ENCODE measurements at regions not wholly inside any gene's neighbourhood (a gene's known extent, or its start where the extent isn't known, plus 50 kb on each side); places are given as distances from the start of the nearest gene placed in this dataset.

DNA sequence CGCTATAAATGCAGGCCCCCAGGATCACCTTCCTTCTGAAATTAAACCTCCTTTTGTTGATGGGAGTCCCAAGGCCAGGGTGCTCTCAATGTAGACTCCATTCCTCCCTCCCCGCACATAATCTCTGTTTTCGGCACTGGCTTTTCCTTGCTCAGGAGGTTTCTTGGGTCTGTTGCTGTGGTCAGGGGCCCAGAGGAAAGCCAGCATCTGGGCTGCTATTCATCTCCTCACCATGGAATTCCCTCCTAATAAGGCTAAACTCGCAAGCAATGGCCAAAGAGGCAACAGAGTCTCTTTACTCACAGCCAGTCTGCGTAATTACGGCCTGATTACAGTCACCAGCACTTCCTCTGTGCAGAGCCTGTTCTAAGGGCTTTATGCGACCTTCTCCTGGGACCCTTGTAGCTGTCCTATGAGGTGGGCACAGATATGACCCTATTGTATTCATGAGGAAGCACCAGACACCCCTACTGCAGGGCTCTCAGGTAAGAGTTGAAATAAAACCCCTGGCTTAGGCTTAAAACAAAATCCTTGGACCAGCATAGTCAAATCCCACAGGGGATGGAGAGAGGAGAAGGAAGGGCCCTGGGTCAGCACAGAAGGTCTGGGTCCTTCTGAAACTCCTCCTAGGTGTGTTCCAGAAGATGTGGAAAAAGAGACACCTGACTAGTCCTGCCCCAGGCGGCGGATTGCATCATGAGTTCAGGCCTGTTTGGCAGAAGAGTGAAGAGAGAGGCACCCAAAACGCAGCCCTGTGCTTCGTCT lies 105.0 kb upstream of the SH3BP4 start:
- ATAC-seq (no peak), DNase-seq (ENCODE audit: low spot score in 2 of 2) (no peak)
- Mint-ChIP-seq H3K36me3 (no peaks in the 10 kb centered on the region), H3K9me3 (no peaks in the 10 kb centered on the region), H3K27ac (no peak overlapping the region)

DNA sequence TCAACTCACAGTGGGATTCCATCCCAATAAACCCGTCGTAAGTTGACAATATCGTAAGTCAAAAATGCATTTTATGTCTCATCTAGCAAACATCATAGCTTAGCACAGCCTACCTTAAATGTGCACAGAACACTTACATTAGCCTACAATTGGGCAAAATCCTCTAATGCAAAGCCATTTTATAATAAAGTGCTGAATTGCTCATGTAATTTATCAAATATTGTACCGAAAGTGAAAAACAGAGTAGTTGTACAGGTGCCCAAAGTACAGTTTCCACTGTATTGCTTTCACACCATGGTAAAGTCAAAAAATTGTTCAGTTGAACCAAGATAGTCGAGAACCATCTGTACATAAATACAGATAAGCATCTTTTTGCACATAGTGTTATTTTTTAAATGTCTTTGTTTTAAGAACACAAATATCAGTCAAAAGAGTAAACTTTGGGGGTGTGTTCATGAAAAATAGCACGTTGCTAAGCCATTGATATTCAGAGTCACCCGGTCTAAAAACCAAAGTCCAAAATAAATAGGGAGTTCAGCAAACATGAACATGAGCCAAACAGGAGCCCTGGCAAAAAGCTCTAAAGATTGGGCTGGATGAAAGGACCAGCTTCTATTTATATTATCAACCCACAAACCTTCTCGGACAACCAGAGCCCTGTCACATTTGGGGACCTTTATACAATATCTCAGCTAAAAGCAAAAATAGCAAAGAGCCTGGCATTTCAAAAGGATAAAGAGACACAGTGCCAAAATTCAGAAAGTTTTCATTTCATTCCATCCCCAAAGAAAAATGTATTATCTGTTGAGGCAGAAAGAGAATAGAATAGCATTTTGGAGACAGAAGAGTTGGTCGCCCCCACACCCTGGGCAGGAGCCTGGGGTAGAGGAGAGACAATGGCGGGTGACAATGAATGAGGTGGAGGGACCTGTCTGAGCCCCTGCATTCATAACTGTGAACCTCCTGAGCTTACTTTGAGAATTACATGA lies 105.9 kb upstream of the SH3BP4 start:
- DNase-seq (ENCODE audit: low spot score in 2 of 2), result no peak

DNA sequence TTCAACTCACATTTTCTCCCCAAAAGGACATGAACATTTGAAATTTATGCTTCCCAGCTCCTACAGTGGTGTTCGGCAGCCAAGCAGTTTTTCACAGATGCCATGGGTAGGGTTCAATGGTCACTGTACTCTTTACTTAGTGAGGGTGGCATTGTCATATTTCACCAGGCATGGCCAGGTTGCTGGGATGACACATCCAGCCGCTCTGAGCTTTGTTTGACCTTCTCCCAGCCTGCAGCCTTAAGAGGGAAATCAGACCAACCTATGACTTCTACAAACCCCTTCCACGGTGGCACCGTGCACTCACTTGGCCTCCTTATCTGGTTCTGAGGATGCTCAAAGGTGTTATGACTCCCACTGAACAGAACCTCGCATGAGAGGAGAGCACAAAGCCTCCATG lies 108.4 kb upstream of the SH3BP4 start:
- ATAC-seq, result no peak
- no peaks in the 10 kb centered on the region for H3K36me3 Mint-ChIP-seq
- no peaks in the 10 kb centered on the region for H3K9me3 Mint-ChIP-seq

More for the DNA sequence above, 105.9 kb upstream of the SH3BP4 start:
- ATAC-seq, result no peak
- no peaks in the 10 kb centered on the region for H3K9me3 Mint-ChIP-seq
- H3K36me3 Mint-ChIP-seq, result no peaks in the 10 kb centered on the region
- no peak overlapping the region for H3K27ac Mint-ChIP-seq

DNA sequence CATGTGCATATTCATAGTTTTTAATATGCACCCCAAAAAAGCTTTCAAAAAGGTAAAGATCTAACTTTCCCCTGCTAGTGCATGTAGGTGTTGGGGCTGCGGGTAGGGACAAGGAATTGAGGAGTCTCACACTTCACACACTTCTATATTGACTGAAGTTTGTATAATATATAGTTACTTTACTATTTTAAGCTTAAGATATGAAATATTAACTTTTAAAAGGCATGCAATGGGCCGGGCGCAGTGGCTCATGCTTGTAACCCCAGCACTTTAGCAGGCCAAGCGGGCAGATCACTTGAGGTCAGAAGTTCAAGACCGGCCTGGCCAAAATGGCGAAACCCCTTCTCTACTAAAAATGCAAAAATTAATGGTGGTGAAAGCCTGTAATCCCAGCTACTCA lies 109.1 kb upstream of the SH3BP4 start:
- no peaks in the 10 kb centered on the region for H3K36me3 Mint-ChIP-seq
- ATAC-seq (no peak), DNase-seq (ENCODE audit: low spot score in 2 of 2) (no peak)
- H3K27ac Mint-ChIP-seq, result no peak overlapping the region
- H3K9me3 Mint-ChIP-seq, result no peaks in the 10 kb centered on the region

More for the DNA sequence above, 108.4 kb upstream of the SH3BP4 start:
- no peak for DNase-seq (ENCODE audit: low spot score in 2 of 2)
- H3K27ac Mint-ChIP-seq, result no peak overlapping the region

DNA sequence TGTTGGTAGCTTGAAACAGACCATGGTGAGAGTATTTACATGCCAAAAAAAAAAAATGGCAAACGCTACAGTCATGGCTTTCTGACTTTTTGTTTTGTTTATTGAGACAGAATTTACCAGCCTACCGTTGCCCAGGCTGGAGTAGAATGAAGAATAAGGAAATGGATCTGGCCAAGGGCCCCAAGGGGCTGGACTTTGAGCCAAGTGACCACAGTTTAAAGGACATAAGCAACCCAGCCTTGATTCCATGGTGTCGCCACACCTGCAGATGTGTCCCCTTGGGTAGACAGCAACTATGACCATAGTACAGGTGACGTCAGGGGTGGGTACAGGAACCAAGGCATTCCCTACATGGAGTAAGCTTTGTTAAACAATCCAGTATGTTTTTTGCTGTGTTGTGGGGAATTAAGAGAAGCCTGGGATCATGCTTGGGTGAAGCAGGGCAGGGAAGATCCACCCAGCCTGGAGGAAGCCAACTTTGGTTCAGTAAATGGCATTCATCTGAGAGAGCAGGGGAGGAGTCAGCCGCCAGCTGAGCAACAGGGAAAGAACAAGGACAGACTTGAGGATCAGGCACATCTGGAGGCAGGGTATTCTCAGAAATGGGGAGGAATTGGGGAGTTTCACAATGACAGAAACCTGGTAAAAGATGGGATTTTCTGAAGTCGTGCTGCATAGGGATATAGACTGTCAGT lies 110.3 kb upstream of the SH3BP4 start:
- Mint-ChIP-seq H3K9me3 (no peaks in the 10 kb centered on the region), H3K36me3 (no peaks in the 10 kb centered on the region), H3K27ac (no peak overlapping the region)
- no peak for DNase-seq (ENCODE audit: low spot score in 2 of 2)
- ATAC-seq, result no peak

DNA sequence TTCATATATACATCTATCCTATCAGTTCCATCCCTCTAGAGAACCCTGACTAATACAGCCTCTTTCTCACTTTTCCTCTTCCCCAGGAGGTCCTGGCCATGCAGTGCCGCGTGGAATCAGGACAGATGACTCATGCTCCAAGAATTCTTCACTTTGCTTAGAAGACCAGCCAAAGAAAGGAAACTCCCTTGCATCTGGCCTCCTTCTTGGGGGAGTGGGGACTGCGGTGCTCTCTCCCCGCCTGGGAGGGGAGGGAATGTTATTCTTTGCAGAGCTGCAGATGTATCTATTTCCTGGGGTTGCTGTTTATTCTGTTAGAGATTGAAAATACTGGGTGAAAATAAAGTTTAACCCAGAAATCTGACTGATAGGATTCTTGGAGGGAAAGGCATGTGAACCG lies 111.5 kb upstream of the SH3BP4 start:
- no peaks in the 10 kb centered on the region for H3K36me3 Mint-ChIP-seq
- H3K27ac Mint-ChIP-seq, result peak overlapping the region in 1 of 2 donors; percentile 45
- ATAC-seq (no peak), DNase-seq (ENCODE audit: low spot score in 2 of 2) (no peak)
- no peaks in the 10 kb centered on the region for H3K9me3 Mint-ChIP-seq

DNA sequence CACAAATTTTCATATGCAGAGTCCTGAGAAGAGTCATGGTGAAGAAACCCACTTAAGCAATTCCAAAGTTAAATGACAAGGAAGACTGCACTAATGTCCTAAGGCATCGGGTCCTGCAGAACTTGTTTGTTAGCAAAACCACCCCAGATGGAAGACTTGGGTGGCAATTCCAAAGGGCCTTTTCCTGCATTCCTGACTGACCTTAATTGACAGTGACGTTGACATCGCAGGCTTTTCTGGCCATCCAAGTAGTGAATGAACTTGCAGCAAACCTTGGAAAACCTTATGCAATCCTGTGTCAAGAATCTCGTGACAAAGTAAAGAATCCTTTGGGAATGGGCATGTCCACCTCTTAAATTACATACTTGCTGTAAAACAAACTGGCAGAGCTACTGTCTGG lies 112.5 kb upstream of the SH3BP4 start:
- DNase-seq (ENCODE audit: low spot score in 2 of 2) (no peak), ATAC-seq (no peak)
- no peaks in the 10 kb centered on the region for H3K36me3 Mint-ChIP-seq
- no peaks in the 10 kb centered on the region for H3K9me3 Mint-ChIP-seq
- no peak overlapping the region for H3K27ac Mint-ChIP-seq

DNA sequence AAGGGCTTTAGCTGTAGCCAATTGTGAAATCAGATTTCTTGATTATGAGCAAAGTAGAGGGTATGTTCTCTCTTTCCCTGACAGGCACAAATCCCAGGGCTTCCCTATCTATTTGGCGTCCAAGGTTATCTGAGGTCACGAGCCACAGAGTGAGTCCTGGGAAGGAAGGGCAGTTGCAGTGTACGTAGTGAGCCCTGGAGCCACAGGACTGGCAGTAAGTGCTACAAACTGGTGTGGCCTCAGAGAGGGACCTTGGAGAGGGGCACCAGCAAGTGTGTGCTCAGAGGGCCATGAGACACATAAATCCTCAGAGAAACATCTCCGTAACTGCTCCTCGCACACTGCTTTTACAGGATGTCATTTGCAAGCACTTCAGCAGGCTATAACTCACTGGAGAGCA lies 115.5 kb upstream of the SH3BP4 start:
- no peak for ATAC-seq

DNA sequence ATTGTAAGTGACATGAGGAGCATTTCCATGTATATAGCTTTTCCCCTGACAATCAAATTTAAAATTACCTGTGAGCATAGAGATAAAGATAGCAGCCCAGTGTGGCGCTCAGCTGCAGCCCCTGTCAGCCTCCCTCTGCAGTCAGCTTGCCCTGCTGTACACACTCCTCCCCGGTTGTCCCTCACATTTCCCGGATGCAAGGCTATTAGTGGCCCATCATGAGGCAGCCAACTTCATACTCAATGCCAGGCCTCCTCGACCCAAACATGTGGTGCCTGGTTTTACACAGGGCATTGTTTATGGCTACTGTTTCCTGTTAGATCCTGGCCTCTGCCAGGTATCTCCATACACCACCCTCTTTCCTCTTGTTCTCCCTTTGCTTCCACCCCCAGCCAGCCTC lies 116.1 kb upstream of the SH3BP4 start:
- no peaks in the 10 kb centered on the region for H3K36me3 Mint-ChIP-seq
- no peaks in the 10 kb centered on the region for H3K9me3 Mint-ChIP-seq
- H3K27ac Mint-ChIP-seq, result no peak overlapping the region
- DNase-seq (ENCODE audit: low spot score in 2 of 2) (no peak), ATAC-seq (no peak)

More for the DNA sequence above, 115.5 kb upstream of the SH3BP4 start:
- H3K36me3 Mint-ChIP-seq, result no peaks in the 10 kb centered on the region
- no peak overlapping the region for H3K27ac Mint-ChIP-seq
- H3K9me3 Mint-ChIP-seq, result no peaks in the 10 kb centered on the region
- no peak for DNase-seq (ENCODE audit: low spot score in 2 of 2)

DNA sequence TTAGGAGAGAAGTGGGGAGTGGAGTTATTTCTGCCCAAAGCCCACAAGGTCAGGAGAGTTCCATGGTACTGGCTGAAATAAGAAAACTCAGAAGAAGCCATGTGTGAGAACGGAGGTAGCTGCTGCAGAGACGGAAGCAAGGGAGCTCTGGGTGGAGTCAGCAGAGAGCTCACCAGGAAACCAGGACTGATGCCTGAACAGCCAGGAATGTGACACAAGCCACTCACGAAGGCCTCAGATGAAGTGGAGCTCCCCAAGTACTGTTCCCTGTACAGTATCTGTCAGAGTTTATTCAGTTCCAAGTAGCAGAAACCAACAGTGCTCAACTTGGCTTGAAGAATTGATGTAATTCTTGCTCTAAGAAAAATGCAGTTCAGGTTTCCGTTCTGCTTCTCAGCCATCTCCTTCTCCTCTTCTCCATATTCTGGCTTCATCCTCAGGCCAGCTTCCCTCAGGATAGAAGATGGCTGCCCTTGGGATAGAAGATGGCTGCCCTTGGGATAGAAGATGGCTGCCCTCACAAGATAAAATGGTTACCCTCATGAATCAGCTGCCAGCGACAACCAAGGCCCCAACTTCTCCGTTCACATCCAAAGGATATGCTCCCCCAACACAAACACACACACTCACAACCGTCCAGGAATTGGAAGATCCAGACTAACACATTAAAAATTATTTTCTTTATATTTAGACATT lies 117.4 kb upstream of the SH3BP4 start:
- Mint-ChIP-seq H3K9me3 (no peaks in the 10 kb centered on the region), H3K27ac (no peak overlapping the region), H3K36me3 (no peaks in the 10 kb centered on the region)
- ATAC-seq (no peak), DNase-seq (ENCODE audit: low spot score in 2 of 2) (no peak)

DNA sequence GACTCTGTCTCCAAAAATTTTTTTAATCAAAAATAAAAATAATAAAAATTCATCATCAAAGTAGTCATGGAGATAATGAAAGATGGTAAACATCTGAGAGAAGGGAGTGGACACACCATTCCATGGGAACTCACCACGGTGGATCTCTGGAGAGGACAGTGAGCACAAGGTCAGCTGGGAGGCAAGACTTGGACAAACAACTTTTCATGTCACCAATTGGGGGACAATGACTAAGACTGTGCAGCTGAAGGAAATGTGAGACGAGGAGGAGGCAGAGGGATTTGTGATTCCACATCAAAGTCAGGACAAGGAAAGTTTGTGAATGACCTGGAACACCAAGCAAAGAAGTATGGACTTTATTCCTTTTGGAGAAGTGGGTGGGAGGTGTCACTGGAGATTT lies 121.0 kb upstream of the SH3BP4 start:
- no peak overlapping the region for H3K27ac Mint-ChIP-seq
- no peak for ATAC-seq

DNA sequence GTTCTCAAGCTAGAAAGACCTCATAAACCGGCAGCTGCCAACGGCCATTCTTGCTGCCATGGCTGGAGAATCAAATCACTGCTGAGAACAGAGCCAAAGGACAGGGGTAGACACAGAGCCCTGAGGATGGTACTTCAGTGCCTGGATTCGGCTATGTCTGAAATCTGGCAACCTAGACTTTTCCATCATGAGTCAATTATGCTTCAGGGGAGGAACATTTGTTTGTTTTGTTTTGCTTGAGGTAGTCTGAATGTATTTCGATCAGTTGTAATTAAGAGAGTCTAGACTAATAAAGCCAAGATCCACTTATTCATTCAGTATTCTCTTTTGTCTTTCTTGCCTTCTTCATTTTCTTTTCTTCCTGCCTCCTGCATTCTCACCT lies 122.8 kb upstream of the SH3BP4 start:
- Mint-ChIP-seq H3K9me3 (no peaks in the 10 kb centered on the region), H3K36me3 (no peaks in the 10 kb centered on the region), H3K27ac (no peak overlapping the region)
- ATAC-seq (no peak), DNase-seq (ENCODE audit: low spot score in 2 of 2) (no peak)

More for the DNA sequence above, 121.0 kb upstream of the SH3BP4 start:
- H3K9me3 Mint-ChIP-seq, result no peaks in the 10 kb centered on the region
- DNase-seq (ENCODE audit: low spot score in 2 of 2), result no peak
- H3K36me3 Mint-ChIP-seq, result no peaks in the 10 kb centered on the region

DNA sequence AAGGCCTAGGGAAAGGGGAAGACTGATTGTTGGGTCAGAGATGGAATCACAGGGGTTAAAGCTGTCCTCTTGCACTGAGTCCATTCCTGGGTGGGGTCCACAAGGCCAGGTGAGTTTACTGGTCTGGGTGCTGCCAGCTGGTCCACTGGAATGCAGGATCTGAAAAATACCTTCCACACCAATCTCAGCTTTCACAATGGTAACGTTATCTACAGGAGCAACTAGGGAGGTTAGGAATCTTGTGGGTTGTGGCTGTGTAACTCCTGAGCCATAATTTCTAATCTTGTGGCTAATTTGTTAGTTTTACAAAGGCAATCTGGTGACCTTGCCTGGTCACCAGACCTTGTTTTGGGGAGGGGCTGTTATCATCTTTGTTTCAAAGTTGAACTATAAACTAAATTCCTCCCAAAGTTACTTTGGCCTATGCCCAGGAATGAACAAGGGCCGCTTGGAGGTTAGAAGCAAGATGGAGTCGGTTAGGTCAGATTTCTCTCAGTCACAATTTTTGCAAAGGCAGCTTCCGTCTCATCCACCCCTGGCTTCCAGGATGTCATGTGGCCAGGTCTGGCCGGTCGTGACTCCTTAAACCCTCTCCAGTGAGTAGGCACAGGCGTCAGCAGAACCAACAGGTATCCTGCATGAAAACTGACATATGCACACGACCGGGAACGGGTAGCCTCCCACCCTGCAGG lies 123.3 kb upstream of the SH3BP4 start:
- Mint-ChIP-seq H3K27ac (no peak overlapping the region), H3K9me3 (no peaks in the 10 kb centered on the region), H3K36me3 (no peaks in the 10 kb centered on the region)
- DNase-seq (ENCODE audit: low spot score in 2 of 2) (no peak), ATAC-seq (no peak)

DNA sequence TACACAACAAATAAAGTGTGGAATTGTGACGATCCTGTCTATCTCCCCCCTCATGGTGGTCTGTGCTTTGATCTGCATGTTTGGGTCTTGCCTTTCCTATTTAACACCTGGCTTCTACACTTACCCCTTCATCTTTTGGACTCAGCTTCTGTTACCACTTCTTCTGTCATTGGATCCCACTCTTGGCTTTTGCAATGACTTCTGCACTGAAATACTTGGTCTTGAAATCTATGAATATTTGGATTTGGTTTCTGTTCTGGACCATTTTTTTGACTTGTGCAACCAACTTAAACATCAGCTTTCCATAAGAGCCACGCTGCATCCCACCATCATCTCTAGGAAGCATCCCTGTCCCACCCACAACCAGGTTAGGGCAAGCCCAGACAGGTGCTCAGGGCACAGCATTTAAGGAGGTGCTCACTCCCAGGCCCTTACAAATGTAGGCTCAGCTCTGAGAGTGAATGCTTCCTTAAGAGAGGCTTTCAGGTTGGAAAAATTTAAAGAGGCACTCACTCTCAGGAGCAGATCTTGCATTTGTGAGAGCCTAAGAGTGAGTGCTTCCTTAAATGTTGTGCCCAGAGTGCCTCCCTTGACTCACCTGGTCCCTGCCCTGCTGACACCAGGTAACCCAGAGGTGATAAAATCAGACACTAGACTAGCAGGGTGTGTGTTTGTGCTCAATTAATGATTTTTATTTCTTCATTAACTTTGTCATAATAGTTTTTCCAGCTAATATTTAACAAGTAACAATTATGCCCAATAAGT lies 124.5 kb upstream of the SH3BP4 start:
- Mint-ChIP-seq H3K9me3 (no peaks in the 10 kb centered on the region), H3K36me3 (no peaks in the 10 kb centered on the region), H3K27ac (no peak overlapping the region)
- ATAC-seq, result no peak
- no peak for DNase-seq (ENCODE audit: low spot score in 2 of 2)

DNA sequence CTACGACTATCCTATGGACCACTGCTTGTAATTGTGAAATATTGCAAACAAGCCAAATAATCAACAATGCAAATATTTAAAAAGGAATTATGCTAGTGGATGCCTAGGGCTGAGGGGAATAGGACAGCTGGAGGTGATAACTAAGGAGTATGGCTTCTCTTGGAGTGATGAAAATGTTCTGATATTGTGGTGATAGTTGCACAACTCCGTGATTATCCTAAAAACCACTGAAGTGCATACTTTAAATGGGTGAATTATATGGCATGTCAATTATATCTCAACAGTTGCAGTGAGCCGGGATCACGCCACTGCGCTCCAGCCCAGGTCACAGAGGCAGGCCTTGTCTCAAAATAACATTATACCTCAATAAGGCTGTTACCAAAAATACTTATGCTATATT lies 125.1 kb upstream of the SH3BP4 start:
- no peaks in the 10 kb centered on the region for H3K9me3 Mint-ChIP-seq
- ATAC-seq, result no peak
- no peak for DNase-seq (ENCODE audit: low spot score in 2 of 2)
- H3K27ac Mint-ChIP-seq, result no peak overlapping the region
- no peaks in the 10 kb centered on the region for H3K36me3 Mint-ChIP-seq

All from activated naive CD4-positive, alpha-beta T cell treated with anti-CD3 and anti-CD28 coated beads, Interleukin-2, amount 50 U/mL, for 72 hours (primary cell).